NCI-H345 (cell line): ENCODE measurements at regions not wholly inside any gene's neighbourhood (a gene's known extent, or its start where the extent isn't known, plus 50 kb on each side); places are given as distances from the start of the nearest gene placed in this dataset.
A peak's percentile ranks its signal among the peaks of the same experiment; 100 is the strongest.

Experiments used
- DNase-seq: peaks from one replicate; lab custom pipeline; 2025; lab: John Stamatoyannopoulos, UW

- no peak for DNase-seq
These were observed 318.6 kb upstream of the CD180 start for GRCh38 chr5:67515020-67515689.

GRCh38 chr5:67512758-67513157 lies 316.2 kb upstream of the CD180 start:
- no peak for DNase-seq

DNA sequence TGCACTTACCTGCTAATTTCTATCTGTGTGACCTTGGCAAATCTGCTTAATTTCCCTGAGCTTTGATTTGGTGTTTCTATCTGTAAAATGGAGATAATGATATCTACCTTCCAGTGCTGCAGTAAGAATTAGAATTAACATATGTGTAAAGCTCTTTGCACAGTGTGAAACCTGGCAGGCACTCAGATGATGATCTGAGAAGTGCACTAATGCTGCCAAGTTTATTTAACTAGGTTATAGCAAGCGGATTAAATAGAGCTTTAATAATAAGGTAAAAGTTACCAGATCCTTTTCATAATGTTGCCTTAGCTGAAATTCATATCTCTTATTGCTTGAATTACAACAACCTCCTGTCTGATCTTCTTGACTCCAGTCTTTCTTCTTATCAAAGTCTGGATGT lies 315.3 kb upstream of the CD180 start:
- DNase-seq: no peak

GRCh38 chr5:67510204-67510603 lies 313.6 kb upstream of the CD180 start:
- no peak for DNase-seq

DNA sequence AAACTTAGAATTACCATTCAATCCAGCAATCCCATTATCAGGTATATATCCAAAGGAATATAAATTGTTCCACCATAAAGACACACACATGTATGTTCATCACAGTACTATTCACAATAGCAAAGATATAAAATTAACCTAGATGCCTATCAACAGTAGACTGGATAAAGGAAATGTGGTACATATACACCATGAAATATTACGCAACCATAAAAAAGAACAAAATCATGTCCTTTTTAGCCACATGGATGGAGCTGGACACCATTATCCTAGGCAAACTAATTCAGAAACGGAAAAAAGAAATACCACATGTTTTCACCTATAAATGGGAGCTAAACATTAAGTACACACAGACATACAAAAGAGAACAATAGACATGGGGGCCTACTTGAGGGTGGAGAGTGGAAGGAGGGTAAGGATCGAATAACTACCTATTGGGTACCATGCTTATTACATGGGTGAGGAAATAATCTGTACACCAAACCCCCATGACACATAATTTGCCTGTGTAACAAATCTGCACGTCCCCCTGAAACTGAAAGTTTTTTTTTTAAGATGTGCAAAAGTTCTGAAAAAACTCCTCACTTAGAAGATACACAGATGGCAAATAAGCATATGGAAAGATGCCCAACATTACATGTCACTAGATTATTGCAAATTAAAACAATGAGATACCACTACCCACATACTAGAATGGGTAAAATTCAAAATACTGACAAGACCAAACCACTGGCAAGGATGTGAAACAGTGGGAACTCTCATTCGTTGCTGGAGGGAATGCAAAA lies 313.0 kb upstream of the CD180 start:
- DNase-seq: no peak

DNA sequence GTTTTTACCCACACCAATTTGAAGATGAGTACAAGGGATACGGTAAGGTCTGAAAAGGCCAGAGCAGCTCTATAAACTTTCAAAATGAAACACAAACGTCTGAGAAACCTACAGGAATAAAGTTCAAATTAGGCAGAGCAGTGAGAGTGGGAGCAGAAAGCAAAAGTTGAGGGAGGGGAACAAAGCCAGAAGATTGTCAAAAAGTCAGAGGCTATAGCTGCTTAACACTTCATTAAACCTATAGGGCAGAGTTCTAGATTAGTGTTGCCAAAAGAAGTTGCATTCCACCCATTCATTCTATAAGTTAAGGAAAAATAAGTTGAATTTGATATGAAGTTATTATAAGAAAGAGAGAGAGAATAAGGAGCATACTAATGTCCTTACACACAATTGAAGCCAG lies 309.6 kb upstream of the CD180 start:
- no peak for DNase-seq

- DNase-seq: no peak
These were observed 306.4 kb upstream of the CD180 start for GRCh38 chr5:67502951-67503350.

DNA sequence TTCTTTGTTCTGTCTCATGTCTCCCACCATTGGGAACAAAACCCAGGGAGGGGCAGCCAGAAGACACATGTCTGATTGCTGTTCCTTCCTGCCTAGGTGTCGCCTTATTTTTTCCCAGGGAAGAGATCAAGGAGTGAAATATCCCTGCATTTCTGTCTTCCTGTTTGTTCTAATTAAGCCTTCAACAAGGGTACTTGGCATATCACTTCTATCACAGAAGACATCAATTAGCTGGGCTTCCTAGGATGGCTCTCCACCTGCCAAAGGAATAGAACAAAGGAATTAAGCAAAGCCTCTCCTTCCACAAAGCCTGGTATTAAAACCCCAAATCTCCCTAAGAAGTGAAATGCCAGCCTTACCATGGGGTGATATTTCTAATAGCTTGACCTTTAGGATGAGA lies 299.5 kb upstream of the CD180 start:
- DNase-seq: no peak

DNA sequence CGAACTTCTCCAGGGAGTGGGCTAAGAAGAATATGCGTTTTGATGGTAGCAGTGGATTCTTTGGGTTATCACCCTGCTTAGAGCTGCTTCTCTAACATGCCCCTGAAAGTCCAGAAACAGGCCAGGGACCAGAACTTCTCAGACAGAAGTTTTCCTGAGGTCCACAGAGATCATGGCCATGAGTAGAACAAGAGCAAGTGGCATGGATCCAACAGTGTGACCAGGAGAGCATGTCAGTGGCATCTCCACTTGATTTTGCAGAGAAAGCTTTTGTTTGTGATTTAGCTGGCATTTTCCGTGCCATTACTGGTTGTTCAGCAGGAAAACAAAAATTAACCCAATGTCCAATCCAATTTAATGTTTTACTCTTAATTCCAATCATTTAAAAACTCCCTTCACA lies 298.5 kb upstream of the CD180 start:
- peak; percentile 3 for DNase-seq

- peak; percentile 82 for DNase-seq
These were observed 297.7 kb upstream of the CD180 start for GRCh38 chr5:67494186-67494855.

DNA sequence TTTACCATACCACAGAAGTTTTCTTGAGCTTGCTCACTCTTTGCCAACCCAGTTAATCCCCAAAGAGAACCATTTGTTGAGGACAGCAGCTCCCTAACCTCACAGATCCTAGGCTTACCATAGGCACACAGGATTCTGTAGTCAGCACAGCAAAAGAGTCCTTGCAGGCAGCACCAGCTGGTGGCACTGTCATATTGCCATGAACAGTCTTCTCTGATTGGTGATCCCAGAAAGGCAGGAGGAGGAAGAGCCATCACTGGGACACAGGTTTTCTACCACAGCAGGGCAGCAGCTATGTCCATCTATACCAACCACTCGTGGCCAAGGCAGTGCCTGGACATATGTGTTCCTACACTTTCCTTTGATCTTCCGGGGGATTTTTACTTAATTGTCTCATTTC lies 297.1 kb upstream of the CD180 start:
- peak; percentile 54 for DNase-seq

DNA sequence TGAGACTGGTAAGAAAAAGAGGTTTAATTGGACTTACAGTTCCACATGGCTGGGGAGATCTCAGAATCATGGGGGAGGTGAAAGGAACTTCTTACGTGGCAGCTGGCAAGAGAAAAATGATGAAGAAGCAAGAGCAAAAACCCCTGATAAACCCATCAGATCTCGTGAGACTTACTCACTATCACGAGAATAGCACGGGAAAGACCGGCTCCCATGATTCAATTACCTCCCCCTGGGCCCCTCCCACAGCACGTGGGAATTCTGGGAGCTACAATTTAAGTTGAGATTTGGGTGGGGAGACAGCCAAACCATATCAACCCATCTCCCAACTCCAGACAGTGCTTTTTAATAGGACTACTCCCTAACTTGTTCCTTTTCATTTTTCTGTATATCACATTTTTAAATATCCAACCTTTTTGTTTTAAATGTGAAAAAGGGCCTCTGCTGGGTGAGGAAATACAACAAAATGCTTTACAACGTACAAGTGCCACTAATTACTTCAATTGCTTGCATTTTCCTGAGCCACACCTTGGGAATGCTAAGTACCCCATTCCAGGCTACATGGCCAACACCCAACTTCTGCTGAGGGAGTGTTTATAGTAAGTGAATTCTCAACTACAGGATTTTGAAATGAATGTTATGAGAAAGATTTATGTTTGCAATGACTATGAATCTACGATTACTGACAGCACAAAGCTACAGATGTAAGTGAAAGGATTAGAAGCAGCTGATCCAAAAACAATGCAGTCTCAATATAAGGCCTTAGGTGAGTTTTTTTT lies 294.1 kb upstream of the CD180 start:
- no peak for DNase-seq

- DNase-seq: no peak
These were observed 292.3 kb upstream of the CD180 start for GRCh38 chr5:67488885-67489284.

DNA sequence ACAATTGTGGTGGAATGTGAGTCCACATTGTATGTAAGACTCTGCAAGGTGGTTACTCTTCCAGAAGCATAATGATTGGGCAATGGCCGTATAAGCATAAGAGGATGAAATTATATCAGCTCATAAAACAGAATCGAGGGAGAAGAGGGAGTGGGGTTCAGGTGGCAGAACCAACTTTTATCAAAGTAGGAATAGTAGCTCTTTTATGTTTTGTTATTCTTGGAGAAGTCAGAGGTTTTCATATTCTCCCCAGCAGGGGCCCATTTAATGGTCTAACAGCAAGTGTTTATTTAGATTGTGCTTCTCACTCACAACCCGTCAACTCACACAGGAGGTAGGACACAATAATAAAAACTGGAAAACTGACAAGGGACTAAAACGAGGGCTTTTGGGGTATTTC lies 291.3 kb upstream of the CD180 start:
- no peak for DNase-seq

DNA sequence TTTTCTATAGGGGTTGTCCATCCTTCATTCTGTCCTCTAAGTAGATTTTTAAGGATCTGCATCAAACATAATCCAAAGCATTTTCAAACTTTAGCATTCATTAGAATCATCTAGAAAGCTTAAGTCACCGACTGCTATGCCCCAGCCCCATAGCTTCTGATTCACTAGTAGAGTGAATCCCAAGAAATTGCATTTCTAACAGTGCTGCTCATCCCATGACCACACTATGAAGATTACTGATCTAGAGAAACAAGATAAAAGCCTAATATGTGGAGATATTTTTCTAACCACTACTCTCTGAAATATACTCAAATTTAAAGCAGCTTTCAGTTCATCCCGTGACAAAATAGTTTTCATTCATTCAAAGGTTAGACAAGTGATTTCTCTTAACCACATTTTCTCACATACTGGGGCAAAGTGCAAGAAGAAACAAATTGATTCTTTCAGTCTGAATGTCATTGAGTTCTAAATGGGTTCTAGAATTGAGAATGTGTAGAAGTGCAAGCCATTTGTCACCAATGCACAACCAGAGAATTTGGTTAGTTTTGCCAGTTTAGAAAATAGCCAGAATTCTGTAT lies 286.9 kb upstream of the CD180 start:
- no peak for DNase-seq

- DNase-seq: no peak
These were observed 284.8 kb upstream of the CD180 start for GRCh38 chr5:67481362-67481761.

DNA sequence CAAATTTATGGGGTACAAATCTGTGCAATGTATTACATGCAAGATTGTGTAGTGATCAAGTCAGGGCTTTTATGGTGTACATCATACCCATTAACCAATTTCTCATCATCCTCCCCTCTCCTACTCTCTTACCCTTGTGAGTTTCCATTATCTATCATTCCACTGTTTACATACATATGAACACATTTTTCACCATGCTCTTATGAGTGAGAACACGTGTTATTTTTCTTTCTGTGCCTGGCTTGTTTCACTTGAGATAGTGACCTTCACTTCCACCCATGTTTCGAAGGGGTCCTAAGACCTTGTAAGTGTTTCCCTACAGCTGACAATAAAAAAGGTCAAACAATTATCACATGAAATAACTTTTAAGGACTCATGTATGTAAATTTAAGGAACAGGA lies 281.7 kb upstream of the CD180 start:
- DNase-seq: no peak

DNA sequence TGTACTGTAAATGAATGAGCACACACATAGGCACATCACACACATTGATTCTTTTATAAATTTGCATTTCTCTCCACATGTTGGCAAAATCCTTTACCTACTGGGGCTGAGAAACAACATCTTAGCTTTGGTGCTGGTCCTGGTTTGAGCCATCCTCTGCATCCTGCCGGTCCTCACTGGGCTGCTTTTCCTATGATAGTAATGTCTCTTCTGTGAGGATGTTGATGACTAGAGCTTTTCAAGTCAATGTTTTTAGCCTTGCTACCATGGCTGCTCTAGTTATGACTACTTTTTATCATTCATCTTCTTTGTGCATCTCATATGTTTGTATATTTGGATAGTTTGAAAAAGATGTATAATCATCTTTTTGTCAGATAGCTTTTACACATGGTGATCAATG lies 280.4 kb upstream of the CD180 start:
- no peak for DNase-seq

DNA sequence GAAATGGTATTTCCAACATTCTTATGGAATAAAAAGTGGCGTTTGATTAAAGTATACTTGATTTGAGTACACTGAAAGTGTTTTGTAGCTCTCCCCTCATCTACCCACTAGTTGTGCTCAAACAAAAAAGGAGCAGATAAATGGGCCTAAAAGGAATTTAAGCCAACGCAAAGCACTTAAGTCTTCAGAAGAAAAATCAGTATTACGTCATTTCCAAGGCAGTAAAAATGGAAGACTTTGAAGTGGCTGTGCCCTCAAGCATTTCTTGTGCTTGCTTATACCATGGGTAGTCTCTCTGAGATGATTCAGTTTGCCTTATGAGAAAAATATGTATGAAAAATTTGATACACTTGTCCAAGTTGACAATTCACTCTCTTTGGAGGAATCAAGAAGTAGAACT lies 279.9 kb upstream of the CD180 start:
- DNase-seq: no peak

DNA sequence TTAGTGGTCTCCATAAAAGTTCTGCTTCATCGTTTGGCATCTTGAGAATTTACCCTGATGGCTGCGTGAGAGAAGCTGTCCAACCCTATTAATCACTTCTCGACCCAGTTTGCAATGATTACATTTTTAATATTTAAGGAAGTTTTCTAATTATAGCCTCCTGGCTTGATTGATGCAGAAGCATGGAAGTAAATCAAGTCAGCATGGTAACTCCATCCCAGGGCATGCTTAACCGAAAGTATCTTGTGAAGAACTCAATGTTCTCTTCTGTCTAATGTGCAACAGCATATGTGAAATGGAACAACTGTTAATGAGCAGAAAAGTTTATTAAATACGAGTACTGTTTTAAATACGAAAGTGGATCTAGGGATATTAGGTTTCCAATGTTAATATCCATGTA lies 278.9 kb upstream of the CD180 start:
- DNase-seq: no peak

DNA sequence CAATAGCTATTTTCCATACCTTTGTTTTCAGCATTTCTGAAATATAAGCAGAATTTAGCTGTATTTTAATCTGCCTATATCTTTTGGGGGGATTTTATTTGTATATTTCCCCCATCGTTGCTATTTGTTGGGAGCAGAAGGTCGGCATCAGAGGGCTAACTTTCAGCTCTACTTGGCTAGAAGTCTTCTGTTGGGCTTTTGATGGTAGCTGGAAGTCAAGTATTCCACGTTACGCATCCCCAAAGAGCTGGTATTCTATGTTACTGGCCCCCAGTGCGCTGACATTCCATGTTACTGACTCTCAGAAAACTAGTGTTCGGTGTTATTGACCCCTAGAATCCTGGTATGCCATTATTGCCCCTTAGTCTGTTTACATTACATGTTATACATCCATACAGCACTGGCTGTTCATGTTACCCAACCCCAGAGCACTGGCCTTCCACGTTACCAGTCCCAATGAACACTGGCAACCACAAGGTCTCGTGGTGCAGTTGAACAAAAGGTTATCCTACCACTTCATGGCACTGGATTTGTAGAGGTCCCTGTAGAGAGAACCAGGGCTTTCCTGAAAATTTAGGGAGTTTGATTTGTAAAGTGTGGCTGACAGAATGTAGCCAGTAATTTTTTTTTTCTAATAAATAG lies 278.1 kb upstream of the CD180 start:
- DNase-seq: no peak

DNA sequence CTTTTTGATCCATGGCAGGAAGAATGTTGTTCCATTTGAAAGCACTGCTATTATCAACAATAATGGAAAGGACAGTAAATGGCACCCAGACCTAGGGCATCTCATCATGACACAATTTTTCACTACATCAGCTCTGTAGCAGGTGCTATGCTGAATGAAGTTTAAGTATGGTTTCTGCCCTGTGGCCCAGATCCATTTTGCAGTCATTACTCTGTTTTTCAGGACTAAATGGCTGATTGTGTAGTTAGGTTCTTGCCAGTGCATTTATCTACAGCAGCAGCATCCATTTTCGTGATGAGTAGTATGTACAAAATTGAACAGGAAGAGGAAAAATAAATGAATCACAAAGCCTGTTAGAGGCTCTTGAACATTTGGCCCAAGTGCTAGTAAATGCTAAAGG lies 270.5 kb upstream of the CD180 start:
- no peak for DNase-seq
